HL-60 (cell line): ENCODE measurements at regions not wholly inside any gene's neighbourhood (a gene's known extent, or its start where the extent isn't known, plus 50 kb on each side); places are given as distances from the start of the nearest gene placed in this dataset.

Experiments
- POLR2AphosphoS5 ChIP-seq: IDR thresholded peaks from 2 replicates; pipeline ENCODE4 v1.6.1; 2012; ENCODE audit warnings: low read depth
- TF ChIP-seq, protein P1 (sequence below): IDR thresholded peaks from one replicate; pipeline ENCODE4 v1.5.1; 2011; ENCODE audit warnings: low read length, control low read depth, inconsistent platforms; ENCODE audit not compliant: insufficient read depth
- TF ChIP-seq, protein P2 (sequence below): IDR thresholded peaks from 2 replicates; pipeline ENCODE4 v1.6.1; 2012; ENCODE audit warnings: low read depth; ENCODE audit not compliant: insufficient replicate concordance

GRCh38 chr10:36349445-36350078 is 707.5 kb upstream of the FZD8 start:
- TF ChIP-seq POLR2AphosphoS5: no peak
- TF ChIP-seq, protein P1, sequence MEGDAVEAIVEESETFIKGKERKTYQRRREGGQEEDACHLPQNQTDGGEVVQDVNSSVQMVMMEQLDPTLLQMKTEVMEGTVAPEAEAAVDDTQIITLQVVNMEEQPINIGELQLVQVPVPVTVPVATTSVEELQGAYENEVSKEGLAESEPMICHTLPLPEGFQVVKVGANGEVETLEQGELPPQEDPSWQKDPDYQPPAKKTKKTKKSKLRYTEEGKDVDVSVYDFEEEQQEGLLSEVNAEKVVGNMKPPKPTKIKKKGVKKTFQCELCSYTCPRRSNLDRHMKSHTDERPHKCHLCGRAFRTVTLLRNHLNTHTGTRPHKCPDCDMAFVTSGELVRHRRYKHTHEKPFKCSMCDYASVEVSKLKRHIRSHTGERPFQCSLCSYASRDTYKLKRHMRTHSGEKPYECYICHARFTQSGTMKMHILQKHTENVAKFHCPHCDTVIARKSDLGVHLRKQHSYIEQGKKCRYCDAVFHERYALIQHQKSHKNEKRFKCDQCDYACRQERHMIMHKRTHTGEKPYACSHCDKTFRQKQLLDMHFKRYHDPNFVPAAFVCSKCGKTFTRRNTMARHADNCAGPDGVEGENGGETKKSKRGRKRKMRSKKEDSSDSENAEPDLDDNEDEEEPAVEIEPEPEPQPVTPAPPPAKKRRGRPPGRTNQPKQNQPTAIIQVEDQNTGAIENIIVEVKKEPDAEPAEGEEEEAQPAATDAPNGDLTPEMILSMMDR: no peak
- TF ChIP-seq, protein P2, sequence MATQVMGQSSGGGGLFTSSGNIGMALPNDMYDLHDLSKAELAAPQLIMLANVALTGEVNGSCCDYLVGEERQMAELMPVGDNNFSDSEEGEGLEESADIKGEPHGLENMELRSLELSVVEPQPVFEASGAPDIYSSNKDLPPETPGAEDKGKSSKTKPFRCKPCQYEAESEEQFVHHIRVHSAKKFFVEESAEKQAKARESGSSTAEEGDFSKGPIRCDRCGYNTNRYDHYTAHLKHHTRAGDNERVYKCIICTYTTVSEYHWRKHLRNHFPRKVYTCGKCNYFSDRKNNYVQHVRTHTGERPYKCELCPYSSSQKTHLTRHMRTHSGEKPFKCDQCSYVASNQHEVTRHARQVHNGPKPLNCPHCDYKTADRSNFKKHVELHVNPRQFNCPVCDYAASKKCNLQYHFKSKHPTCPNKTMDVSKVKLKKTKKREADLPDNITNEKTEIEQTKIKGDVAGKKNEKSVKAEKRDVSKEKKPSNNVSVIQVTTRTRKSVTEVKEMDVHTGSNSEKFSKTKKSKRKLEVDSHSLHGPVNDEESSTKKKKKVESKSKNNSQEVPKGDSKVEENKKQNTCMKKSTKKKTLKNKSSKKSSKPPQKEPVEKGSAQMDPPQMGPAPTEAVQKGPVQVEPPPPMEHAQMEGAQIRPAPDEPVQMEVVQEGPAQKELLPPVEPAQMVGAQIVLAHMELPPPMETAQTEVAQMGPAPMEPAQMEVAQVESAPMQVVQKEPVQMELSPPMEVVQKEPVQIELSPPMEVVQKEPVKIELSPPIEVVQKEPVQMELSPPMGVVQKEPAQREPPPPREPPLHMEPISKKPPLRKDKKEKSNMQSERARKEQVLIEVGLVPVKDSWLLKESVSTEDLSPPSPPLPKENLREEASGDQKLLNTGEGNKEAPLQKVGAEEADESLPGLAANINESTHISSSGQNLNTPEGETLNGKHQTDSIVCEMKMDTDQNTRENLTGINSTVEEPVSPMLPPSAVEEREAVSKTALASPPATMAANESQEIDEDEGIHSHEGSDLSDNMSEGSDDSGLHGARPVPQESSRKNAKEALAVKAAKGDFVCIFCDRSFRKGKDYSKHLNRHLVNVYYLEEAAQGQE: no peak
